Endodermal cell (in vitro differentiated cells): ENCODE measurements at regions not wholly inside any gene's neighbourhood (a gene's known extent, or its start where the extent isn't known, plus 50 kb on each side); places are given as distances from the start of the nearest gene placed in this dataset.

ENCODE experiments used
- DNase-seq: peaks from one replicate; pipeline ENCODE4 v3.0.0-alpha.2; 2017
- H3K27ac ChIP-seq: 2 replicates; pipeline ENCODE4 v1.5.1; 2013; ENCODE audit warnings: mild to moderate bottlenecking, low read depth, low read length, moderate library complexity
- H3K27me3 ChIP-seq: 2 replicates; pipeline ENCODE4 v1.6.1; 2013; ENCODE audit warnings: mild to moderate bottlenecking, low read length, moderate library complexity; ENCODE audit not compliant: insufficient read depth, control insufficient read depth, poor library complexity, severe bottlenecking
- H3K36me3 ChIP-seq: 2 replicates; pipeline ENCODE4 v1.7.0; 2013; ENCODE audit warnings: mild to moderate bottlenecking, low read length, moderate library complexity; ENCODE audit not compliant: control insufficient read depth, insufficient read depth
- H3K4me1 ChIP-seq: one replicate; pipeline ENCODE4 v1.7.0; 2013; ENCODE audit warnings: low read length; ENCODE audit not compliant: control insufficient read depth, insufficient read depth
- H3K4me3 ChIP-seq: 2 replicates; pipeline ENCODE4 v1.5.1; 2013; ENCODE audit warnings: mild to moderate bottlenecking, low read length, moderate library complexity
- H3K9ac ChIP-seq: 2 replicates; pipeline ENCODE4 v1.6.1; 2013; ENCODE audit warnings: mild to moderate bottlenecking, low read length, moderate library complexity; ENCODE audit not compliant: poor library complexity, severe bottlenecking; ENCODE audit errors: extremely low read depth
- H3K9me3 ChIP-seq: 2 replicates; pipeline ENCODE4 v1.6.1; 2013; ENCODE audit warnings: mild to moderate bottlenecking, low read length, moderate library complexity; ENCODE audit not compliant: control insufficient read depth
- H3K27ac Mint-ChIP-seq: 2 replicates; pipeline ENCODE4 v1.8.0; 2020; ENCODE audit warnings: mixed read lengths
- H3K27me3 Mint-ChIP-seq: 2 replicates; pipeline ENCODE4 v1.8.0; 2021; ENCODE audit warnings: mild to moderate bottlenecking, mixed read lengths; ENCODE audit not compliant: insufficient read depth
- H3K36me3 Mint-ChIP-seq: 2 replicates; pipeline ENCODE4 v1.8.0; 2020; ENCODE audit warnings: low read depth, mixed read lengths
- H3K4me1 Mint-ChIP-seq: 2 replicates; pipeline ENCODE4 v1.8.0; 2020; ENCODE audit warnings: mixed read lengths
- H3K4me3 Mint-ChIP-seq: 2 replicates; pipeline ENCODE4 v1.8.0; 2020; ENCODE audit warnings: mild to moderate bottlenecking, moderate library complexity, mixed read lengths
- H3K9me3 Mint-ChIP-seq: 2 replicates; pipeline ENCODE4 v1.8.0; 2020; ENCODE audit warnings: mild to moderate bottlenecking, mixed read lengths
- WGBS, 2 experiments: methylation state at CpG; one replicate each; pipeline versions ENCODE4 v1.1.5 to v1.1.7; 2013; ENCODE audit warnings: missing lambda C conversion rate in 2 of 2, mixed read lengths in 1 of 2; ENCODE audit not compliant: insufficient coverage in 1 of 2, insufficient read length in 1 of 2; 5-methylcytosine and 5-hydroxymethylcytosine counted together
- TF ChIP-seq, protein P1 (sequence below): fragments of 200-600 bp; sonication (generic); conservative IDR thresholded peaks from 2 replicates; pipeline ENCODE4 v1.5.0; 2021; ENCODE audit warnings: antibody characterized with exemption, mild to moderate bottlenecking

DNA sequence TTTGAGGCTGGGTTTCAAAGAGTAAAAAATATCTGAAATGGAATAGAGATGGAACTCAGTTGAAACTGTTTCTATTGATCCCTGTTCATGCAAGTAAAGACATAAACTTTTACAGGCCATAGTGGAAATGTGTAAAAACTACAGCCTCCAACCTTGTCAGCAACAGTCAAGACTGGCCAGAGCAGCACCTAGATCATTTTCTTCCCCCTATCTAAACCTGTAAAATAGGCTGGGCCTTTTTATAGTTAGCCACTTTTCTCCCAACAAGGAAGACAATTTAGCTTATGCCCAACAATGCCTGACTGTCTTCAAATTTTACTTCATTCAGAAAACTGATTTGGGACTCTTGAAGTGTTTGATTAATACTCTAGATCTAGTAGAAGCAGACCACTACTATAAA, 91.5 kb upstream of the CMC1 start:
- Histone ChIP-seq H3K27me3 (no peaks in the 10 kb centered on the region), H3K9ac (no peak overlapping the region), H3K4me3 (no peak overlapping the region), H3K27ac (no peak overlapping the region), H3K4me1 (no peaks in the 10 kb centered on the region), H3K9me3 (peaks cover 8% of the 10 kb centered on the region), H3K36me3 (no peaks in the 10 kb centered on the region)
- TF ChIP-seq, protein P1, sequence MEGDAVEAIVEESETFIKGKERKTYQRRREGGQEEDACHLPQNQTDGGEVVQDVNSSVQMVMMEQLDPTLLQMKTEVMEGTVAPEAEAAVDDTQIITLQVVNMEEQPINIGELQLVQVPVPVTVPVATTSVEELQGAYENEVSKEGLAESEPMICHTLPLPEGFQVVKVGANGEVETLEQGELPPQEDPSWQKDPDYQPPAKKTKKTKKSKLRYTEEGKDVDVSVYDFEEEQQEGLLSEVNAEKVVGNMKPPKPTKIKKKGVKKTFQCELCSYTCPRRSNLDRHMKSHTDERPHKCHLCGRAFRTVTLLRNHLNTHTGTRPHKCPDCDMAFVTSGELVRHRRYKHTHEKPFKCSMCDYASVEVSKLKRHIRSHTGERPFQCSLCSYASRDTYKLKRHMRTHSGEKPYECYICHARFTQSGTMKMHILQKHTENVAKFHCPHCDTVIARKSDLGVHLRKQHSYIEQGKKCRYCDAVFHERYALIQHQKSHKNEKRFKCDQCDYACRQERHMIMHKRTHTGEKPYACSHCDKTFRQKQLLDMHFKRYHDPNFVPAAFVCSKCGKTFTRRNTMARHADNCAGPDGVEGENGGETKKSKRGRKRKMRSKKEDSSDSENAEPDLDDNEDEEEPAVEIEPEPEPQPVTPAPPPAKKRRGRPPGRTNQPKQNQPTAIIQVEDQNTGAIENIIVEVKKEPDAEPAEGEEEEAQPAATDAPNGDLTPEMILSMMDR, result no peak
- DNase-seq, result no peak
- Mint-ChIP-seq H3K4me3 (no peak overlapping the region), H3K36me3 (no peaks in the 10 kb centered on the region), H3K9me3 (peaks cover 7% of the 10 kb centered on the region), H3K27ac (no peak overlapping the region), H3K27me3 (no peaks in the 10 kb centered on the region), H3K4me1 (no peaks in the 10 kb centered on the region)

DNA sequence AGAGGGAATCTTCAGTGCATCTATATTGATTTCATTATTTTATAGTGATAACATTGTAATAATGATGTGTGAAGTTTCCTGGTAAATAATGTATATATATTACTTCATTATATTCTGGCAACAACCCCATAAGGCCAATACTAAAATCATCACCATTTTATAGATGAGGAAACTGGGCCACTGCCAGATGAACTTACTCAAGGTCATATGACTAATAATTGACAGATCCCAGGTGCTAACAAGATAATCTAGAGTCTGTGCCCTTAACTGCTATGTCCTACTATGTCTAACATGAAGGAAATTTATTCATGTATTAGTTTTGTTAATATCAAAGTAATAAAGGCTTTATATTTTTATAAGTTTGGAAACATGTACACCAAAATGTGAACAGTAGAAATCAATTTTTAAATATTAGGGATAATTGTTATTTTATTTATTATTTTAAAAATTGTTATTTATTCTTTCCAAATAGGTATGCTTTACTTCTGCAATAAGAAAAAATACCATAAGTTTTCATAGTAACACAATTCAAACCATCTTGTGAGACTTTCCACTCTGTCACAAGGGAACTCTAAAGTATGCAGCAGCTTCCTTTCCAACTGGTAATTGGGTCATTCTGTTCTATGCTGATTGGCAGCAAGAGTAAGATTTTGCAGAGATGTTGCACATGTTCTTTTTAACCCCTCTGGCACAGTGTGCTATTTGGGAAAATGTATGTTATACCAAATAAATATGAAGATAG, 90.8 kb upstream of the CMC1 start:
- no peaks in the 10 kb centered on the region for H3K27me3 ChIP-seq
- no peaks in the 10 kb centered on the region for H3K4me1 Mint-ChIP-seq

DNA sequence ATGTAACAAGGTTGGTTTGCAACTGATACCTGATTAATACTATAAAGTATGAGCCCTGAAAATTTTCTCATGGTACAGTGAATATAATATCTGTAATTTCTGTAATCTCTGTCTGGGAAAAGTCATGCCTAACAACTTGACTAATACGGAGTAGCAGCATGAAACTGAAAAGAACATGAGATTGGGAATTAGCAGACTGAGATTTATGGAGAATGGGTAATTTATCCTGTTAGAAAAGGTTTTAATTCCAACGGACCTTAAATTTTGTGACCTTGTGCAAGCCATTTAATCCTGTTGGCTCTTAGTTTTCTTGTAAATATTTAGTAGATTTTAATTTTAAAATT, 90.2 kb upstream of the CMC1 start:
- H3K9me3 ChIP-seq, result peaks cover 8% of the 10 kb centered on the region
- Mint-ChIP-seq H3K9me3 (peaks cover 7% of the 10 kb centered on the region), H3K4me1 (no peaks in the 10 kb centered on the region), H3K27ac (no peak overlapping the region), H3K4me3 (no peak overlapping the region), H3K36me3 (no peaks in the 10 kb centered on the region), H3K27me3 (no peaks in the 10 kb centered on the region)
- H3K4me1 ChIP-seq, result no peaks in the 10 kb centered on the region
- WGBS, 2 experiments, result 87 to 89% methylated on average over 1 to 2 of the region's 2 CpGs
- H3K36me3 ChIP-seq, result no peaks in the 10 kb centered on the region
- no peak overlapping the region for H3K27ac ChIP-seq
- no peak overlapping the region for H3K4me3 ChIP-seq
- H3K9ac ChIP-seq, result no peak overlapping the region
- no peak for DNase-seq
- TF ChIP-seq, protein P1, result no peak
- no peaks in the 10 kb centered on the region for H3K27me3 ChIP-seq

More for the DNA sequence above, 90.8 kb upstream of the CMC1 start:
- H3K4me1 ChIP-seq, result no peaks in the 10 kb centered on the region
- Mint-ChIP-seq H3K27ac (no peak overlapping the region), H3K4me3 (no peak overlapping the region), H3K9me3 (peaks cover 7% of the 10 kb centered on the region), H3K36me3 (no peaks in the 10 kb centered on the region), H3K27me3 (no peaks in the 10 kb centered on the region)
- TF ChIP-seq, protein P1, result no peak
- H3K27ac ChIP-seq, result no peak overlapping the region
- H3K36me3 ChIP-seq, result no peaks in the 10 kb centered on the region
- DNase-seq, result no peak
- H3K9ac ChIP-seq, result no peak overlapping the region
- H3K4me3 ChIP-seq, result no peak overlapping the region
- H3K9me3 ChIP-seq, result peaks cover 8% of the 10 kb centered on the region
